HG03045 (cell line): ENCODE measurements at regions not wholly inside any gene's neighbourhood (a gene's known extent, or its start where the extent isn't known, plus 50 kb on each side); places are given as distances from the start of the nearest gene placed in this dataset.
"Not testable (repeated sequence)": the region's sequence is repeated elsewhere in the genome, so short reads cannot be mapped to it uniquely, and the experiment has no call there.

Experiments used
- ATAC-seq: cut with Tn5 transposase; IDR thresholded peaks from one replicate; pipeline ENCODE4 v1.9.1; 2021; ENCODE audit warnings: mild to moderate bottlenecking, moderate library complexity; ENCODE audit not compliant: unreplicated experiment

DNA sequence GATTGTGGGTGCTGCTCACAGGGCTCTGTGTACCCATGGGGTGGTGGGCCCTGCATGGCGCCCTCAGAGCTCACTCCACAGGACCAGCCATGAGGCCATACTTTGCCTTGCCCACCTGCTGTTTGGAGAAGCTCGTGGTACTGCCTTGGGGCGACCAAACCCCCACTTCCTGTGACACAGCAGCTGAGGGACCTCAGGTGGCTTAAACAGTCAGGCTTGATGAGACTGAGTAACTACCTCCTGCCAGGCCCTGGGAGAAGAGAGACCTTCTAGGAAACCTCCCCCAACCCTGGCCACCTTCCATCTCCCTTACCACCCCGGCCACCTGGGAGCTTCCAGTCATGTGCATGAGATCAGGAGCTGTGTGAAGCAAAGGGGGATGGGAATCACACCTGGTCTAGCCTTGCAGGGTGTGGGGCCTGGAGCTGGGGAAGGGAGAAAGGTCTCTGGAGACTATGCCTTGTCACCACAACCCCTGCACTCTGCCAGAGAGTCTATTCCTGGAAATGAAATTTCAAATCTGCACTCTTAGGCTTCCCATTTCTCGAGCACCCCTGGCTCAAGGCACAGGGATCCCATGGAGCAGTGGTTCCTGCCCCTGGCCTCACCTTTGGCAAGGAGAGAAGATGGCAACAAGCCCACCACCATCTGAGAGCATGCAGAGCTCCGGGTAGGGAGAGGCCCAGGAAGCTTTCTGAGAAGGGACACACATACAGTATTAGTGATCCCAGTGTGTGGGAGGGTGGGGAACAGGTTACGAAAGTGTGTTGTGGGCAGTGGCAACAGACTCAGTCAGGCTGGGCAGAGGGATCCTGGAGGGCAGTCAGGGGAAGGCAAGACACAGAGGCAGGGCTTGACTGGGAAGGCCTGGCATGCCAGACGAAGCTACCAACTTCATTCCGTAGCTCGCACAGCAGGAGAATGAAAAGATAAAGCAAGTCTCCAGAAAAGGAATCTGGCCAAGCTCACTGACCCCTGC, 125.0 kb downstream of the URI1 start:
- ATAC-seq: no peak

DNA sequence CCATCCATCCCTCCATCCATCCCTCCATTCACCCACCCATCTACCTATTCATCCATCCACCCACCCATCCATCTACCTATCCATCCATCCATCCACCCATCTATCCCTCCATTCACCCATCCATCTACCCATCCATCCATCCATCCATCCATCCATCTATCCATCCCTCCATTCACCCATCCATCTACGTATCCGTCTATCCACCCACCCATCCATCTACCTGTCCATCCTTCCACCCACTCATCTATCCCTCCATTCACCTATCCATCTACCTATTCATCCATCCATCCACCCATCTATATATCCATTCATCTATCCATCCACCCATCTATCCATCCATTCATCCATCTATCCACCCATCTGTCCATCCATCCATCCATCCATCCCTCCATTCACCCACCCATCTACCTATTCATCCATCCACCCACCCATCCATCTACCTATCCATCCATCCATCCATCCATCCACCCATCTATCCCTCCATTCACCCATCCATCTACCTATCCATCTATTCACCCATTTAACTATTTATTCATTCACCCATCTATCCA, 126.0 kb downstream of the URI1 start:
- not testable (repeated sequence) for ATAC-seq

DNA sequence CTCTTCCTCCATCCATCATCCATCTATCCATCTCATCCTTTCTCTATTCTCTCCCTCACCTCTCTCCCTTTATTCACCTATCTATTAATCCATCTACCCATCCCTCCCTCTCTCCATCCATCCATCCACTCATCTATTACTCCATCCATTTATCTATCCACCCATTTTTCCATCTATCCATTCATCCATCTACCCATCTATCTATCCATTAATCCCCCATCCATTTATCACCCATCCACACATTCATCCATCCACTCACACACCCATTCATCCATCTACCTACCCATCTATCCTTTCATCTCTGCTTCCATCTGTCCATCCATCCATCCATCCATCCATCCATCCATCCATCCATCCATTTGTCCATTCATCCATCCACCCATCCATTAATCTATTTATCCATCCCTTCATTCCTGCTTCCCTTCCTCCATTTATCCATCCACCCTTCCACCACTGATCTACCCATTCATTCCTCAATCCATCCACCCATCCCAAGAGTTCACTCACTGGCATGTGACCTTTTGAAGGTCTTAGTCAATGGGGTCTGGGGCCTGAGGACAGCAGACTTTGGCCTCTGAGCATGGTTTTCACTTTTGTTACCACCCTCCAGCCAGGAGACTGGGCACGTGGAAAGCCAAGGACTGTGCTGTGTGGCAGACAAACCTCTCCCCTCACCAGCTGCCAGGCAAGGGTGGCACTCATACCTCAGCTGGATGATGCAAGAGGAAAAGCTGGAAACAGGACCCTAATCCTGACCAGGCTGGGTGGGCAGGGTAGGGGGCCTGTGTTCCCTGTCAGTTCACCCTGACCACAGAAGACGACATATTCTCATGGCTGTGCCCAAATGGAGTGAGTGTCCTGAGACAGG, 126.7 kb downstream of the URI1 start:
- ATAC-seq: no peak

DNA sequence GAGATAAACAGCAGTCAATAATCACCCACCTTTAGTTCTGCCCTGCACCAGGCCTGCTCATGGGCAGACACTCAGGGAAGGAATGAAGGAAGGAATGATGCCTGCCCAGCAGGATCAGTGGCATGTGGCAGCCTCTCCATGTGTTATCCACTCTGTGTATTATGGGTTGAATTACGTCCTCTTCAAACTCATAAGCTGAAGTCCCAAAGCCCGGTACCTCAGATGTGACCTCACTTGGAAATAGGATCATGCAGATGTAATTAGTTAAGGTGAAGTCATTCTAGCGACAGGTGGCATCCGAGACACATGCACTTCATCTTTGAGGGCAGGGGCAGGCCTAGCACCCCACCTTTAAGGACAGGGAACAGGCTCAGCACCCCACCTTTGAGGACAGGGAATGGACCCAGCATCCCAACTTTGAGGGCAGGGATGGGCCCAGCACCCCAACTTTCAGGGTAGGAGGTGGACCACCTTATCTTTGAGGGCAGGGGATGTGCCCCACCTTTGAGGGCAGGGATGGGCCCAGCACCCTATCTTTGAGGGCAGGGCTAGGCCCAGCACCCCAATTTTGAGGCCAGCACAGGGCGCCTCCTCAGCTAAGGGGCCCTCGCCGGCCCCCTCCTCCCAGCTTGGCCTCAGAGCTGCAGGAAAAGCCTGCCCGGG, 127.6 kb downstream of the URI1 start:
- ATAC-seq: no peak

GRCh38 chr19:30070198-30070967, 128.3 kb downstream of the URI1 start:
- ATAC-seq: no peak

DNA sequence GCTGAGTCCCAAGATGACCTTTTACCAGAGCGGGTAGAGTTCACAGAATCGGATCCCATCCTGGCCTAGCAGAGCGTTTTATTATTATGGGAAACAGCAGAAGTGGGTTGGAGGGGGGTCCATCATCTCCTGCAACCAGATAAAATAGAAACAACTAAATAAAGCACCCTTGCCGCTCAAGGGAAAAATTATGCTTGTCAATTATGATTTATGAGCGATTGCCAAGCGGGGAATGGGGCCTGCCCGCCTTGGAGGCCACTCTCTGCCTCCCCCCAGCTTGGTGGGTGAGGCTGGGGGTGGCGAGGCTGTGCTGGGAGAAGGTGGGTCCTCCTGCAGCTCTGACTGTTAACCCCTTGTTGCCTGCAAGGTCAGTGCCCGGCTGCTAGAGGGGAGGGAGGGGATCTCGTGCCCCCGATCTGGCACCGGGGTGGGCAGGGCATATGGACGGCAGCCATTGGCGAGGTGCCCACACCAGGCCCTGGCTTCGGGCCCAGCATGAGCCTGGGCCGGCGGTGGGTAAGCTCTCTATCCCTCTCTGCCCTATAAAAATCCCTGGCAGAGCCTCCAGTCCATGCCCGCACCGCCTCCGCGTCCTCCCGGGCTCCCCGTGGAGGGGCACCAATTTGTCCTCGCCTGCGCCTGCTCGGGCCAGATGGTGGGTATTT, 129.1 kb downstream of the URI1 start:
- ATAC-seq: no peak

DNA sequence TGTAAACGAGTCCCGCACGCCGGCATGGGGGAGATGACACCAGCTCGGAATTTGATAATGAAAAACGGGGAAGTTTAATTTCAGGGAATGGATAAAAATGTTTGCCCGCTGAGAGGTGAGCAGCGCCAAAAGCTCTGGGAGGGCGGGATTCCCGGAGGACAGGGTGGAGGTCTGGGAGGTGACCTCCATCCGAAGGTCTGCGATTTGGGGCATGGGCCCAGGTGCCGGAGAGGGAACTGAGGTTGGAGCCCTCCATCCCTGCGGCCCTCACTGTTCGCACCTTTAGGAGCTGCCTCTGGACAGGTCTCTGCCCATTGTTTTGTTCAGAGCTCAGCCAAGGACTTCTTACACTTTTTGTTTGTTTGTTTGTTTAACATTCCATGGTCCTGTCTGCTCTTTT, 129.8 kb downstream of the URI1 start:
- no peak for ATAC-seq

- ATAC-seq: no peak
Measured at GRCh38 chr19:30073152-30074000, 131.3 kb downstream of the URI1 start.

DNA sequence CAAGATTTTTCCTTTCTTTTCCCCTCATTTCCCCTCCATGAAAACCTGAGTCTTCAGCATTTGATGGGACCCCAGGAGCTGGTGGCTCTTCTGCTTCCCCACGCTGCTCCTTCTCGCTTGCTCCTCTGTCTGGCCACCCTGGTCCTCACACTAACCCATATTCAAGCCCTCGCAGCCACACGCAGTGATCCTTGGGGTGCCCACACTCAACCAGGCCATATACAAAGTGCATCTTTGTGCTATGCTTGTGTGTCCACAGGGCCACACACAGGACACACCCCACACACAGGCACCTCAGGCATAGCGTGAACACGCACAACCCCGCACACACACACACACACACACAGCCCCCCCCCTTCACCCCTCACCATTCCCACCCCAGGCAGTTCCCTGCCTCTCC, 132.1 kb downstream of the URI1 start:
- ATAC-seq: no peak

DNA sequence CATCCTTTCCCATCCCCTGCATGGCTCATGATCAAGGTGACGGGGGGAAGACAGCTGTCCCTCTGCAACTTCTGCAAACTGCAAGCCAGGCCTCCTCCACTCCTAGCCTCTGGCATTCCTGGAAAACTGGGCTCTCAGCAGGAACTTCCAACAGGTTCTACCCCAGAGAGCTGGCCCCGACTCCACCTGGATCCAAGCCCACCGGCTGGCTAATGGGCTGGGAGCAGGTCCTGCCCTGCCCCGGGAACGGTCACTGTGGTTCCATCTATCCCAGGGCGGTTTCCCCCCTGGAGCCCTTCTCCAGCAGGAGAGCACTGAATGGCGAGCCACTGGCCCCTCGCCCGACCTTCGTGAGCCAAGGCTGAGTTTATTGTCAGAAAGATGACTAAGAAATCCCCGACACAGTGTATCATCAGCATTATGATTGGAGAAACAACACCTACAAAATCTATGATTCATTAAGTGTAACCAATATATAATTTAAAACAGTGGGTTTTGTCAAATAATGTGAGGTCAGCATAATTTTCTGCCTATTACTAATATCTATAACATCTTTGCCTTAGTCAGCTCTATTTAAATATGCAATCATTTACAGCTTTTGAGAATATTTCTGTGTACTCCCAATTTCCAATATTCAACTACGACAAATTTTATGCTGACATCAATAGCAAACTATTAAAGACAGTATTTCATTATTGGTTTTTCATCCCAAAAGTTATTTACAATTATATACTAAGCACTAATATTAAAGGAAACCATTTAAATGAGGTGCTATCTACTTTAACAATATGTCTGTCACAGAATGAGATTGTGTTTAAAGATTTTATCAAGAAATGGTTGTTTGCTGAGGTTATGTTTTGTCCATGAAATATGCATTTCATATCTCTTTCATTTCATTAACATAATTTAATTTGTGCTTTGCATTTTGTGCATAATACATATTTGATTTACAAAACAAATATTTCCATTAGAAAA, 133.0 kb downstream of the URI1 start:
- no peak for ATAC-seq

DNA sequence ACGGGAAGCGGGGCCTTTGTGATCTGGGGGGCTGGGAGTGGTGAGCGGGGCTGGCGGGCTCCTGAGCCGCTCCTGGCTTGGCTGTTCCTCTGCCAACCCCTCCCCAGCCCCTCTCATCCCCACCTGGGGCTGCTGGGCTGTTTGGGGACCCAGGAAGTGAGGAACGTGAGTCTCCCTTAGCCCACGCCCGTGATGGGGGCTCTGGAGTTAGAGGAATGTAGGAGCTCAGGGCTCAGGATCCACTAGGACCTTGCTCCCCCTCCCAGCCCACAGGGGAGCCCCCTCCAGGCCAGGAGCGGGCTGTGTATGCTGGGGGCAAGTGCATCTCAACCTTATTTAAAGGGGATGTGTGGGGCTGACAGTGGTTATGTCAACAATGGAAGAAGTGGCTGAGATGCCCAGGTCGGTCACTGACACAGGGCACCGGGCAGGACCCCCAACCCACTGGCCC, 134.1 kb downstream of the URI1 start:
- ATAC-seq: no peak

DNA sequence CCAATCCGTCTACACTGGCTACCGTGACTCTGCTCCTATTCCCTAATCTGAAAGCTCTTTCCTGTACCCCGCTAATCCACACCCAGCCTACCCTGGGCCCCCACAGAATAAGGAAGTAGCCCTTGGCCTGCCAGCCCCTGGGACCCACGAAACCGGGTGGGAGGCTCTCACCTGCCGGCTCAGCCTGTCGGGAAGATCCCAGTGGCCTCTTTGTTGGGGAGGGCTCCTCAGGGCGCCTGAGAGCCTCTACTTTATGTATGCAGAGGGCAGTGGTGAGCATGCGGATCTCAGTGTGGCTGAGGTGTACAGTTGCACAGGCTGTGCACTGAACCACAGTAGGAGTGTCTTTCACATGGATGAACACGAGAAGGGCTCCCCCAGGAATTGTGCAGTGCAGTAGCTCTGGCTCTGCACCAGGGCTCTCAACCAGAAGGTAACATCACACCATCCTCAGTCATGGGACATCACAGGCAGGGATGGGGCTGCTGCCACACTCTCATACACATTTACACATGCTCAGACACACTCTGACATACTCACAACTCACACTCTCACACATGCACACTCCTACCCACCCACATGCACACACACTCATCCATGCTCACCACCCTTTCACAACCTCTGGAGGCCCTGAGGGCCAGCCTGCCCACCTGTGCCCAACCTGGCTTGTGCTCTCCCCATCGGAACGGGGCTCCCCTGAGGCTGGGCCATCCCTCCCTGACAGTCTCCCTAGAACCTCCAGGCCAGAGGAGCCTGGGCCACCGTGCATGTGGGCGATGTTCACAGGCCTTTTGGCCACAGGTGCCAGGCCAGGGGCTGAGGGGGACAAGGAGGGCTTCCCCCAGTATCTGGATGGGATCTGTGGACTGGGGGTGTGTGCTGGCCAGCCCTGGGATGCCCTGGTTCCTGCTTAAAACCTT, 135.0 kb downstream of the URI1 start:
- ATAC-seq: no peak

DNA sequence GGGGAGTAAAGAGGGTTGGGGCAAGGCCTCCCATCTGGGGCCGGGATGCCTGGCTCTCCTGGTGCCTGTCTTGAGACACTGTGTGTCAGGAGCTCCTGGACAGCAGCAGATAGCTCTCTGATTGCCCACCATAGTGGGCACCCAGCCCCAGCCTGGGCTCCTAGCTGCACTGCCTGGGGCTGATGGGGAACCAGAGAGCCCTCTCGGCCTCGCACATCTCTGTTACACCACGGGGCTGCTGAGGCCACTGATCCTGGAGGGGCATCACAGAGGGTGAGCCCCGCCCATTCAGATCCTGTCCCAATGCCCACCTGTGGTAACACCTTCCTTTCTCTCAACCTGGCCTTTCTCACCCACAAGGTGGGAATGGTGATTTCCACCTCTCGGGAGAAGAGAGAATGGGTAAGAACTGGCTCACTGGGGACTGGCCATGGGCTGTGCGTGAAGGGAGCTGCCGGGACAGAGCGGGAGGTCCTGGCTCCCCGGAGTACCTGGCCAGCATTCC, 135.9 kb downstream of the URI1 start:
- no peak for ATAC-seq

DNA sequence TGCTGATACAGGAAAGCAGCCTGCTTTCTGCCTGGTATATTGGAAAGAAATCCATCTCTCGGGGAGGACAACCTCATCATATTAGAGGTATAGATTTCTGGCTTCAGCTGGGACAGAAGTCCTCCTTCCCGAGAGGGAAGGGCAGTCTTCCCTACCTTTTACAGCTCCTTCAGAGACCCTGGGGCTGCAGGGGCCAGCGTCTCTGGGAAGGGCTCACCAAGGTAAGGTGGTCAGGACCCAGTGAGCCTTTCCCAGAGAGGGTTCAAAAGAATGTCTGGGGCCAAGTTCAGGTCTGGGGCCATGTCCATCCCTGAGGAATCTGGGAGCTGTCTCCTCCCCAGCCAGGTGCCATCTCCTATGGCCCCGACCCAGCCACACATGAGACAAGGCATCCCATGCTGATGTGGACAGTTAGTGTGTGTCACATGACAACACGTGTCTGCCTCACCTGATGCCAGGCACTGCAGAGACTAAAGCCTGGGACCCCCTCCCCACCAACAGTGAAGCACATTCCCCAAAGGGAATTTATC, 136.4 kb downstream of the URI1 start:
- no peak for ATAC-seq

DNA sequence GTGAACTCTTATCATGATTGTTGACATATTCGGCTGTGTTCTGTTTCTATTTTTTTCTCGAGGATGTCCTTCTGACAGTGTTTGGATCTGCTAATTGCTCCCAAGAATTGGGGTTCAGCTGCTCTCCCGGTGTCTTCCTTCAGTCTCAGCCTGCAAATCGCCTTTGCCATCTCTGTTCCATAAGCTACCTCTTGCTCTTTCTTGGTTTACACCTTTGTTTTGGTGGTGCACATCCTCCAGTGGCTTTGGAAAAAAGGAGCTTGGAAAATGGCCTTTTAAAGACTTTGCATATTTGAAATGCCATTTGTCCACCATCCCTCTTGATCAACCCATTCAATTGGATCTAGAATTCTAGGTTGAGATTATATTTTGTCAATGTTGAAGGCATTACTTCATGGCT, 137.2 kb downstream of the URI1 start:
- no peak for ATAC-seq

DNA sequence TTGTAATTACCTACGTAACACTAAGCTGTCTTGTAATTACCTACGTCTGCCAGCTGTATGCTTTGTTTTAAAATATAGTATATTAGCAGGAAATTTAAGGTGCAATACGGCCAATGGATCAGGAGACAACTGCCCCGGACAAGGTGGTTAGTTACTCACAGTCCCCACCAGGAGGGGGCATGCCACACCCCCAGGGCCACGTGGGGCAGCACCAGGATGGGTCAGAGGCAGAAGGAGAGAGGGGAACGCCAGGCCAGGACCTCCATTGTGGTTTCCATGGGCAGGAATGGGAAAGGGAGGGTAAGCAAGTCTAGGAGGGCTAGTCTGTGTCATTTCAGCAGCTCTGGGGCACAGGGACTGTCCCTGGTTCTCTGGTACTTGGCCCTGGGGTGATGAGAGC, 140.1 kb downstream of the URI1 start:
- ATAC-seq: no peak
